ENCODE measurements at regions not wholly inside any gene's neighbourhood (a gene's known extent, or its start where the extent isn't known, plus 50 kb on each side); places are given as distances from the start of the nearest gene placed in this dataset.

DNA sequence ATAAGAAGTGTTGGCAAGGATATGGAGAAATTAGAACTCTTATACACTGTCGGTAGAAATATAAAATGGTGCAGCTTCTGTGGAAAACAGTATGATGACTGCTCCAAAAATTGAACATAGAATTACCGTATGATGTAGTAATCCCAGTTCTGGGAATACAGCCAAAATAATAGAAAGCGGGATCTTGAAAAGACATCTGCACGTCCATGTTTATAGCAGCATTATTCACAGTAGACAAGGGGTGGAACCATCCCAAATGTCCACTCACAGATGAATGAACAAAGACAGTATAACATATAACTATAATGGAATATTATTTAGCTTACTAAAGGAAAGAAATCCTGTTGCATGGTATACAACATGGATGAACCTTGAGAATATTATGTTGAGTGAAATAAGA, 257.7 kb downstream of the TDRD15 start:
- DNase-seq (ENCODE audit: low read depth in 2 of 3, low spot score in 2 of 3) = no peak

DNA sequence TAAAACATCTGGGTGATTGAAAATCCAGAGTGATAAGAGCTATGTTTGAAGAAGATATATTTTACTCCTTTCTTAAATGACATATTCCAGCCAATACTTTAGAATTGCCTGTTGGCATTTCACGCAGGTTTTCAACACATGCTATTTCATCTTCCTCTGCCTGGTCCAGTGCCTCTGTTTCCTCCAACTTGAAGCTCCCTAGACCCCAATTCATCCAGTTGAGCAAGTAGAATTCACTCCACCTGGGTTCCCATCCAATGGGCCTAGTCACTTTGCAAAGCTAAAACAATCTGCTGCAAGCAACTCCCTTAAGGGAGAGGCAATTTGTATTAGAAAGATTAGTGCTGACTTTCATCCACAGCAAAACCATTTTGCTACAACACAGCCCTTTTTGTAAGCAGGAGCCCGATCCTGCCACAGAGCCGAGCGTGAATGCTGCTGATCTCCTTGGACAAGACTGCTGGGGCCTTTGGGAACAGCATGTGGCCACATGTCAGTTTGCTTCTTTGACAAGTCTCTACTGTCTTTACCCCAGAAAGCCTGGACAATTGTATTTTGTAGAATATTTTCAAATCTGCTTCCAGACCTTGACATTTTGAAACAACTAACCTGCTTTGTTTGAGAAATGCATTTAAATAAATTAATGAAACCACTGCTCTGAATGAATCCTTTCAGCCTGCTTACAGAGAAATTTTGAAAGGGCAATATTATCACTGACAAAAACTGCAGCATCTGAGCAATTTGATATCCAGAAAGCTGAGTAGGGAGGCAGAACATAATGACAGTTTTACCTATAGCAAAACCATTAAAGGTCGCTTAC, 259.1 kb downstream of the TDRD15 start:
- no peak for DNase-seq (ENCODE audit: low read depth in 2 of 3, low spot score in 2 of 3)

GRCh38 chr2:21386666-21387065, 262.9 kb downstream of the TDRD15 start:
- no peak for DNase-seq (ENCODE audit: low read depth in 2 of 3, low spot score in 2 of 3)

- DNase-seq (ENCODE audit: low read depth in 2 of 3, low spot score in 2 of 3) = no peak
These were observed 268.9 kb downstream of the TDRD15 start for GRCh38 chr2:21392649-21393048.

- no peak for DNase-seq (ENCODE audit: low read depth in 2 of 3, low spot score in 2 of 3)
These were observed 269.4 kb downstream of the TDRD15 start for GRCh38 chr2:21393173-21393572.

DNA sequence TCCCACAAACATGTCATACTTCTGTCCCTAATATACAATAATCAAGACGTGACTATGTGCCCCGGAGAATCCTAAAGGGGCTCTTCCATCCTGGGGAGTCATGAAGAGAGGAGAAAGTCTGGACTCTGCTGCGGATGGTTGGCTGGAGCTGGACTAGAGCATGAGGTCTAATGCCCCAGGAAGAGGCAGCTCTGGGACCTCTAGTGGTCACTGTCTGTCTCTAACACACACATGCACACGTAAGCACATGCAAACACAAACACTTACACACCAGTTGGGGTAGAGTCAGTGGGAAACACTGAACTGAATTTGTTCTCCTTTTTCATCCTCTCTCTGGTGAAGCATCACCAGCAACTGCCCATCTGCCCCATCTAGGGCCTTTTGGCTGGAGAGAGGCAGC, 271.6 kb downstream of the TDRD15 start:
- DNase-seq (ENCODE audit: low read depth in 2 of 3, low spot score in 2 of 3) = no peak

- no peak for DNase-seq (ENCODE audit: low read depth in 2 of 3, low spot score in 2 of 3)
These were observed 272.5 kb downstream of the TDRD15 start for GRCh38 chr2:21396252-21396651.

GRCh38 chr2:21401022-21401698, 277.4 kb downstream of the TDRD15 start:
- no peak for DNase-seq (ENCODE audit: low read depth in 2 of 3, low spot score in 2 of 3)

DNA sequence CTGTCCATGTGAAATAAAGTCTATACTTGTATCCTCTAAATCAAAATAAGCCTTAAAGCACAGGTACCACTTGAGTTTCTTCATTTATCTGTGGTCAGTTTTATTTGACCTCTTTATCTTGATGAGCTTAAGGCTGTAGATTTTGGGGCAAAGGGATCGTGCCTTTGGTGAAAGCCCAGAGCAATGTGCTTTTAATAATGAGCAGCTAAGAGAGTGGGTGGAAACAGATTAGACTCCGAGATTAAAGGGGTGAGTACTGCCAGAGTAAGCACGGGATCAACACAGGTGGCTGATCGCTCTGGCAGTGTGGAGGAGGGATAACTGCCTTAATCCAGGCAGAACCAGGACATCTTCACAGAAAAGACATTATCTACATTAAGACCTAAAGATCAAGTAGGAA, 280.4 kb downstream of the TDRD15 start:
- DNase-seq (ENCODE audit: low read depth in 2 of 3, low spot score in 2 of 3) = no peak

DNA sequence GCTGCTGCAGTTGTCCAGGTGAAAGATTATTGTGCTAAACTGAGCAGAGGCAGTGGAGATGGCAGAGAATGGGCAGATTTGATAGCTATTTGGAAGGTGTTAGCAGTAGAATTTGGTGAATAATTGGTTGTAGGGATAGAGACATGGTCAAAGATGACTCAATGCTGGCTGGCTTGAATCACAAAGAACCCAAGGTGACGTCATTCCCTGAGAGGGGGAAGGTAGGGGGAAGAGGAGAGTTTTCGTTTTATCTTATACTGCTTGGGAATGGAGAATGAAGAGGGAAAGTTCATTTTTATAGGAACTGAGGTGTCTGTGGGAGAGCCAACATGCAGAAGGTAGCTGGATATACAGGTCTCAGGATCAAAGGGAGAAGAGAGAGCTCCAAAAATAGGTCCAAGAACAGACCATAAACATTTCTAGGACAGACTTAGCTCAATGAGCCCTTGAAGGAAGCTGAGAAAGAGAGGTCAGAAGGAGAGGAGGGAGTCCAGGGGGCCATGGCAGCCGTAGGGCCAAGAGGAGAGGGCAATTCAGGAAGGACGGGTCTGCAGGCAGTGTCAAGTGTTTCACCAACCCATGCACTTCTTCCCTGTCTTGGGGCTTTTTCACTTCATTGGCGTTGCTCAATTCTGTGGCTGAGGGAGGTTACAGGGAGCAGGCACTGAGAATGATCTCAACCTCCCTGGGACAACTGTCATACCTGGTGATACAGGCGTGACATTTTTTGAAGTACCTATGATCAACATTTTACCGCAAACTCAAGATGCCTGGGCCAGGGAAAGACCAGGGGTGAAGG, 281.3 kb downstream of the TDRD15 start:
- no peak for DNase-seq (ENCODE audit: low read depth in 2 of 3, low spot score in 2 of 3)

DNA sequence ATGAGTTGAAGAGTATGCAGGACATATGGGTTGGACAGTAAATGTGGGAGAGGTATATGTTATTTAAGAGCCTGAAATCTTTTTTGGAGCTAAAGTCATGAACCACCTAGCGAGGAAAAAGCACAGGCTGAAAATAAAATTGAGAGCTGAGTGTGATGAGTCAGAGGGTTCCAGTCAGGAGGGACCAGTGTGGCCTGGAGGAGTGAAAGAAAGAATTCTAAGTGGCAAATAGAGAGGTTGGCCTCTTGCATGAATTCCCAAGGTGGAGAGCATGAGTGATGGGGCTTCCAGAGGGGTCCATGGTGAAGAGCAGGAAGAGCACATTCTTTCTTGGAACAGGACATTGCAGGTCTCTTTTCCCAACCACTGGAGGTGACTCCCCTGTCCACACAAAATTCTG, 282.6 kb downstream of the TDRD15 start:
- DNase-seq (ENCODE audit: low read depth in 2 of 3, low spot score in 2 of 3) = no peak

DNA sequence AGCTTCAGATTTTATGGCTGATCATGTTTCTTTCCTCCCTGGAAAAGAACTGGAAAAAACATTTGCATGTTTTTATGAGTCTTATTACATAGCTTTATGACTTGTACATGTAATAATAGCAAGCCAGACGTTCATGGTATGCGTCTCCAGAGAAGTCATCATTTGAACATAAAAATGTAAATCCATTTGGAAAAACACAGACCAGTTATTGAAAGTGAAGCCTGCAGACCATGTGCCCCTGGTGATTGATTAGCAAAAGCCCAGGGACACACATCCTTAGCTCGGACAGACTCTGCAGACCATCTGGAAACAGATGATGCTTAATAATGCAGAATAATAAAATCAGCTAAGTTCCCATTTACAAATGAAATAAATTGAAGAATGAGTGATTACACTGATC, 283.1 kb downstream of the TDRD15 start:
- no peak for DNase-seq (ENCODE audit: low read depth in 2 of 3, low spot score in 2 of 3)

DNA sequence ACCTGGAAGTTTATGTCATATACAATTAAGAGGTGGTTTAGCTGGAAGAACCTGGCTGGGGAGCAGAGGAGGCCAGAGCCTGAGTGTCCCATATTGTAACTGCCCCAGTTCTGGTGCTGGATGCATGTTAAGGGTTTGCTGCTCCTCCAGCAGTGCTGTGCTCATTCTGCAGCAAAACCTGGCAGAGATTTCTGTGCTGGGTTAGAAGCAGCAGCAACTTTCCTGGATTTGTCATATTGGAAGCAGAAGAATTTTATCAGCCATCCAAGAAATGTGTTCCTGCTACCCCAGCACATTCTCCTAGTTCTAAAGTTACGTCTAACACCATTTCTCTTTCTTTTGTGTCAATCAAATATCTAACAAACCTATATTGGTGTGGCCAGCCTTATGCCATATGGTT, 284.1 kb downstream of the TDRD15 start:
- no peak for DNase-seq (ENCODE audit: low read depth in 2 of 3, low spot score in 2 of 3)

- no peak for DNase-seq (ENCODE audit: low read depth in 2 of 3, low spot score in 2 of 3)
These were observed 288.0 kb downstream of the TDRD15 start for GRCh38 chr2:21411741-21412140.

- DNase-seq (ENCODE audit: low read depth in 2 of 3, low spot score in 2 of 3) = no peak
These were observed 289.2 kb downstream of the TDRD15 start for GRCh38 chr2:21412944-21413443.

- DNase-seq (ENCODE audit: low read depth in 2 of 3, low spot score in 2 of 3) = no peak
These were observed 291.5 kb downstream of the TDRD15 start for GRCh38 chr2:21415234-21415633.

DNA sequence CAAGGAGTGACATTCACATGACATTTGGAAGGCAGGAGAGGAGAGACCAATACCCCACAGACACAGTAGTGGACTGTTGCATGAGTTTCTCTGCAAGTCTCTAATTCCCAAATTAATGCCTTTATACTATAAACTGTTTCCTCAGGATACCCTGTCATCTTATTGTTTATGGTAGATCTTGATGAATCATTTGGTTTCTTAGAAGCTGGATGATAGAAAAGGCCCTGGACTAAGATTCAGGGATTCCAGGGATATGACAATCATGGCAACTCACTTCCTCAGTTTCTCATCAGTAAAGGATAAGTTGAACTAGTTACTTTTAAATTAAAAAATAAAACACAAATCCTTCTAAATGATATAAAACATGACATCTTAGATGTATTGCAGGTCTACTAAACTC, 292.5 kb downstream of the TDRD15 start:
- no peak for DNase-seq (ENCODE audit: low read depth in 2 of 3, low spot score in 2 of 3)

GRCh38 chr2:21418456-21418855, 294.7 kb downstream of the TDRD15 start:
- DNase-seq (ENCODE audit: low read depth in 2 of 3, low spot score in 2 of 3) = no peak

DNA sequence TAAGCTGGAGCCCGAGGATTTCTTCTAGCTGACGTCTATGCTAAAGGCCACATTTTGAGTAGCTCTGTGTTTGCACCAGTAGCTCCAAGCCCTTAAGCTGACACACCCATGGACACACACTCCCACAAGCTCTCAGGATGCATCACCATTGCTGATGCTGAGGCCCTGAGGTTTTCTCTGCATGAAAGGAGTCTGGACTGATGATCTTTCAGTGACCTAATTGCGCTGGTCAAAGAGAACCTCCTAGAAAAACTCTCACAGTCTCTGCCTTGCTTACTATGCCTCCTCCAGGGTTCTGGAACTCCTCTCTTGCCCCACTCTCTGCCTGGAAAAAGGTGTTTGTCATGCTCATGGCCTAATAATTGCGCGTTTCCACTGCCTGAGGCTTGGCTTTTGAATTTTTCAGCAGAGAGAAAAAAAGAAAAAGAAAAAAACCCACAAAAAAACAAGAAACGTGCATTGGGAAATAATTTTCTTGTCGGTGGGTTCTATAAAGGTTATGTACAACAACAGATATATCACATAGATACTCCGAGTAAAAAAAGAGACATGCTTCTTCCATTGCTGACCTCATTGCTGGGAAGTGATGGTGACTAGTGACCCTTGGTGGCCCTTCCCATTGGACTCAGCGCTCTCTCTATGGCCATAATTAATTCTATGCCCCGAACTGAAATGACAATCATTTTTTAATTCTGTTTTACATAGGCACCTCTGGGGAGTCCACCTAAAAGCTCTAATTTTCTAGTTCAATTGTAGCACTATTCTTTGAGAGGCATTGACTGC, 297.0 kb downstream of the TDRD15 start:
- DNase-seq (ENCODE audit: low read depth in 2 of 3, low spot score in 2 of 3) = no peak

DNA sequence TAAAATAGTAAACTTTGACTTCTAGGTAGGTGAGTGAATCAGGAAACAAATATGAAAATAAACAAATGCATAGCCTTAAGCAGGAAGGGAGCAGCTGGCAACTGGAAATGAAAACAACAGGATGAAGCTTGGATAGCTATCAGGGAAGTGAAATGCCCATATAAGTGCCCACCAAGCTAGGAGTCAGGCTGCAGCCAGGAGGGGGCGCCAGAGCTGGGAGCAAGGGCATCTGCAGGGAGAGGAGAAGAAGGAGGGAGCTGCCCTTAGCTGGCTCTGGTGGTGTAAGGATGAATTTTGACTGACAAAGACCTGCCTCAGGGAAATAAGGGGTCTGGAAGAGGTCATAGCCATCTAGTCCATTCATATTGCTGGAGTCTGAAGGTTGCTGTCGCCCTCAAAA, 298.3 kb downstream of the TDRD15 start:
- DNase-seq (ENCODE audit: low read depth in 2 of 3, low spot score in 2 of 3) = no peak

Data from hematopoietic multipotent progenitor cell (in vitro differentiated cells).